ENCODE measurements at regions not wholly inside any gene's neighbourhood (a gene's known extent, or its start where the extent isn't known, plus 50 kb on each side); places are given as distances from the start of the nearest gene placed in this dataset.
"Not testable (repeated sequence)": the region's sequence is repeated elsewhere in the genome, so short reads cannot be mapped to it uniquely, and the experiment has no call there.

GRCh38 chr19:28581468-28581770 is 631.5 kb downstream of the UQCRFS1 start:
- no peaks in the 10 kb centered on the region for H3K27me3 Mint-ChIP-seq
- H3K9me3 Mint-ChIP-seq (ENCODE audit: low read depth), result no peaks in the 10 kb centered on the region
- ATAC-seq (no peak), DNase-seq (no peak)
- no peaks in the 10 kb centered on the region for H3K4me1 Mint-ChIP-seq
- no peaks in the 10 kb centered on the region for H3K36me3 Mint-ChIP-seq (ENCODE audit: low read depth)
- ChIA-PET POLR2A (no interaction called here), CTCF (interaction anchor here (0.9 to 1.7 kb wide), 2 partner anchors 20 to 52 kb away, joined by 3 to 4 read pairs; no protein-coding TSS in a partner anchor)
- H3K27ac Mint-ChIP-seq, result no peak overlapping the region
- intact Hi-C loops (cut with DNase I, micrococcal nuclease), result no loop called here
- H3K4me3 Mint-ChIP-seq, result no peak overlapping the region

- H3K4me1 Mint-ChIP-seq, result no peaks in the 10 kb centered on the region
- ATAC-seq, result no peak
- CTCF ChIA-PET, result no interaction called here
Measured at GRCh38 chr19:28578786-28579505, 634.0 kb downstream of the UQCRFS1 start.

DNA sequence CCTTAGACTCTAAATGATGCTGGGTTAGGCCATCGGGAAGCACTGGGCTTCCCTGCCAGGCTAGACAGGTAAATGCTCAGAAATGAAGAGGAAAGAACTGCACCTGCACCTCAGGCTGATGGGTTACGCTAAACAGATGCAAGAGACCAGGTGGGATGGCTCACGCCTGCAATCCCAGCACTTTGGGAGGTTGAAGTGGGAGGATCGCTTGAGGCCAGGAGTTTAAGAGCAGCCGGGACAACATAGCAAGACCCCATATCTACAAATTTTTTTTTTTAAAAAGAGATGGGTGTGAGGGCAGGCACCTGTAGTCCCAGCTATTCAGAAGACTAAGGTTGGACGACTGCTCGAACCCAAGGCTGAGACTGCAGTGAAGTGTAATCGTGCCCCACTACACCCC is 634.7 kb downstream of the UQCRFS1 start:
- DNase-seq (no peak), ATAC-seq (no peak)
- intact Hi-C loops (cut with DNase I, micrococcal nuclease), result no loop called here
- Mint-ChIP-seq H3K27ac (no peak overlapping the region), H3K4me3 (no peak overlapping the region), H3K36me3 (ENCODE audit: low read depth) (no peaks in the 10 kb centered on the region), H3K9me3 (ENCODE audit: low read depth) (peaks cover 4% of the 10 kb centered on the region), H3K27me3 (no peaks in the 10 kb centered on the region), H3K4me1 (no peaks in the 10 kb centered on the region)
- POLR2A ChIA-PET, result no interaction called here
- CTCF ChIA-PET, result no interaction called here

More at GRCh38 chr19:28578786-28579505, 634.0 kb downstream of the UQCRFS1 start:
- no peak for DNase-seq
- Mint-ChIP-seq H3K4me3 (no peak overlapping the region), H3K9me3 (ENCODE audit: low read depth) (peaks cover 4% of the 10 kb centered on the region), H3K27ac (no peak overlapping the region), H3K27me3 (no peaks in the 10 kb centered on the region), H3K36me3 (ENCODE audit: low read depth) (no peaks in the 10 kb centered on the region)
- POLR2A ChIA-PET, result no interaction called here
- intact Hi-C loops (cut with DNase I, micrococcal nuclease), result no loop called here

- Mint-ChIP-seq H3K4me1 (no peaks in the 10 kb centered on the region), H3K36me3 (ENCODE audit: low read depth) (no peaks in the 10 kb centered on the region), H3K9me3 (ENCODE audit: low read depth) (peaks cover 4% of the 10 kb centered on the region), H3K4me3 (no peak overlapping the region), H3K27me3 (no peaks in the 10 kb centered on the region), H3K27ac (no peak overlapping the region)
- ChIA-PET CTCF (no interaction called here), POLR2A (no interaction called here)
- intact Hi-C loops (cut with DNase I, micrococcal nuclease), result no loop called here
- DNase-seq (no peak), ATAC-seq (no peak)
Measured at GRCh38 chr19:28577666-28578065, 635.3 kb downstream of the UQCRFS1 start.

GRCh38 chr19:28577233-28577632 is 635.7 kb downstream of the UQCRFS1 start:
- Mint-ChIP-seq H3K9me3 (ENCODE audit: low read depth) (peaks cover 4% of the 10 kb centered on the region), H3K4me1 (no peaks in the 10 kb centered on the region), H3K27ac (no peak overlapping the region), H3K27me3 (no peaks in the 10 kb centered on the region), H3K36me3 (ENCODE audit: low read depth) (no peaks in the 10 kb centered on the region), H3K4me3 (no peak overlapping the region)
- DNase-seq (no peak), ATAC-seq (no peak)
- CTCF ChIA-PET, result interaction anchor here (0.7 kb wide), 1 partner anchor 52 kb away, joined by 3 read pairs; no protein-coding TSS in a partner anchor
- POLR2A ChIA-PET, result no interaction called here
- intact Hi-C loops (cut with DNase I, micrococcal nuclease), result no loop called here

DNA sequence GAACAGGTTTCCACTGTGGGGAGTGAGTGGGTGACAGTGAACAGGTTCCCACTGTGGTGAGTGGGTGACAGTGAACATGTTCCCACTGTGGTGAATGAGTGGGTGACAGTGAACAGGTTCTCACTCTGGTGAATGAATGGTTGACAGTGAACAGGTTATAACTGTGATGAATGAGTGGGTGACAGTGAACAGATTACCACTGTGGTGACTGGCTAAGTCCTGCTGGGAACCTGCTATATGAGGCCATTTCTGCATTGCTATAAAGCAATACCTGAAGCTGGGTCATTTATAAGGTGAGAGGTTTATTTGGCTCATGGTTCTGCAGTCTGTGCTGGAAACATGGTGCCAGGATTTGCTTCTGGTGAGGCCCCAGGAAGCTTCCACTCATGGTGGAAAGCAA is 637.1 kb downstream of the UQCRFS1 start:
- ATAC-seq (no peak), DNase-seq (no peak)
- ChIA-PET POLR2A (no interaction called here), CTCF (no interaction called here)
- no peaks in the 10 kb centered on the region for H3K4me1 Mint-ChIP-seq
- H3K27ac Mint-ChIP-seq, result no peak overlapping the region
- no peak overlapping the region for H3K4me3 Mint-ChIP-seq
- intact Hi-C loops (cut with DNase I, micrococcal nuclease), result no loop called here
- H3K27me3 Mint-ChIP-seq, result no peaks in the 10 kb centered on the region
- H3K9me3 Mint-ChIP-seq (ENCODE audit: low read depth), result peaks cover 4% of the 10 kb centered on the region
- no peaks in the 10 kb centered on the region for H3K36me3 Mint-ChIP-seq (ENCODE audit: low read depth)

DNA sequence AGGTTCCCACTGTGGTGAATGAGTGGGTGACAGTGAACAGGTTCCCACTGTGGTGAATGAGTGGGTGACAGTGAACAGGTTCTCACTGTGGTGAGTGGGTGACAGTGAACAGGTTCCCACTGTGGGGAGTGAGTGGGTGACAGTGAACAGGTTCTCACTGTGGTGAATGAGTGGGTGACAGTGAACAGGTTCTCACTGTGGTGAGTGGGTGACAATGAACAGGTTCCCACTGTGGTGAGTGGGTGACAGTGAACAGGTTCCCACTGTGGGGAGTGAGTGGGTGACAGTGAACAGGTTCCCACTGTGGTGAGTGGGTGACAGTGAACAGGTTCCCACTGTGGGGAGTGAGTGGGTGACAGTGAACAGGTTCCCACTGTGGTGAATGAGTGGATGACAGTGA is 637.6 kb downstream of the UQCRFS1 start:
- CTCF ChIA-PET; H3K9me3 Mint-ChIP-seq (ENCODE audit: low read depth); H3K4me3 Mint-ChIP-seq; H3K36me3 Mint-ChIP-seq (ENCODE audit: low read depth); H3K27ac Mint-ChIP-seq; H3K4me1 Mint-ChIP-seq; H3K27me3 Mint-ChIP-seq; DNase-seq; POLR2A ChIA-PET; intact Hi-C loops (cut with DNase I, micrococcal nuclease); ATAC-seq: not testable (repeated sequence)

DNA sequence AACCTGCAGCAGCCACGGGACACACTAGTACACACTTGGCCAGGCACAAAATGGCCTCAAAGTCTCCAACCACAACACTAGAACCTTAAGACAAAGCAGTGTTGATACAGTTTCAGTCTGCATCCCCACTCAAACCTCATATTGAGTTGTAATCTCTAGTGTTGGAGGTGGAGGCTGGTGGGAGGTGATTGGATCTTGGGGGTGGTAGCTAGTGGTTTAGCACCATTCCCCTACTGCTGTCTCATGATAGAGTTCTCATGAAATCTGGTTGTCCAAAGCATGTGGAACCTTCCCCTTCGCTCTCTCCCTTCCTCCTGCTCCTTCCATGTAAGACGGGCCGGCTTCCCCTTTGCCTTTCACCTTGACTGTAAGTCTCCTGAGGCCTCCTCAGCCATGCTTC is 638.7 kb downstream of the UQCRFS1 start:
- Mint-ChIP-seq H3K27ac (no peak overlapping the region), H3K4me3 (no peak overlapping the region), H3K27me3 (no peaks in the 10 kb centered on the region), H3K4me1 (no peaks in the 10 kb centered on the region), H3K36me3 (ENCODE audit: low read depth) (no peaks in the 10 kb centered on the region), H3K9me3 (ENCODE audit: low read depth) (peaks cover 4% of the 10 kb centered on the region)
- ChIA-PET POLR2A (no interaction called here), CTCF (no interaction called here)
- intact Hi-C loops (cut with DNase I, micrococcal nuclease), result no loop called here
- DNase-seq (no peak), ATAC-seq (no peak)

GRCh38 chr19:28569132-28570131 is 643.5 kb downstream of the UQCRFS1 start:
- Mint-ChIP-seq H3K36me3 (ENCODE audit: low read depth) (no peaks in the 10 kb centered on the region), H3K27ac (no peak overlapping the region), H3K9me3 (ENCODE audit: low read depth) (no peaks in the 10 kb centered on the region), H3K4me3 (no peak overlapping the region), H3K27me3 (no peaks in the 10 kb centered on the region), H3K4me1 (no peaks in the 10 kb centered on the region)
- CTCF ChIA-PET, result no interaction called here
- POLR2A ChIA-PET, result no interaction called here
- DNase-seq, result no peak
- ATAC-seq, result no peak
- intact Hi-C loops (cut with DNase I, micrococcal nuclease), result no loop called here

DNA sequence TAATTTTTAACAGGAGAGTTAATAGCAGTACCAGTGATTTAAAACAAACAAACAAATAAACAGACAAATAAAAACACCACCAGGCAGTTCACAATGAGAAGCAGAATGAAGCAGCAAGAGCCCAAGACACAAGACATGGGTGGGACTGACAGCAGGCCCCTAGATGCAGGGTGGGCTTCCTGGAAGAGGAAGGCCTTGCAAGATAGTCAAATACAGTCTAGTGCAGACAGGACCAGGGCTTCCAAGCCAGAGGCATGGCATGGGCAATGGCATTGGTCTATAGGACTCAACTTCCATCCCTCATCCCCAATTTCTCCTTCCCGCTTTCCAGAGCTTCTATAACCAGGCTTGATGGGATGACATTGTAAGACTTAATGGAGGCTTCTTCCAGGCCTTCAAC is 645.1 kb downstream of the UQCRFS1 start:
- no peak for ATAC-seq

GRCh38 chr19:28563964-28564921 is 648.7 kb downstream of the UQCRFS1 start:
- no peaks in the 10 kb centered on the region for H3K4me1 Mint-ChIP-seq
- intact Hi-C loops (cut with DNase I, micrococcal nuclease), result no loop called here
- no peaks in the 10 kb centered on the region for H3K9me3 Mint-ChIP-seq (ENCODE audit: low read depth)
- POLR2A ChIA-PET, result no interaction called here
- no peak overlapping the region for H3K27ac Mint-ChIP-seq
- CTCF ChIA-PET, result no interaction called here
- no peak for DNase-seq
- H3K27me3 Mint-ChIP-seq, result no peaks in the 10 kb centered on the region
- H3K36me3 Mint-ChIP-seq (ENCODE audit: low read depth), result no peaks in the 10 kb centered on the region
- no peak overlapping the region for H3K4me3 Mint-ChIP-seq
- no peak for ATAC-seq

More for the DNA sequence above, 645.1 kb downstream of the UQCRFS1 start:
- Mint-ChIP-seq H3K27ac (no peak overlapping the region), H3K36me3 (ENCODE audit: low read depth) (no peaks in the 10 kb centered on the region), H3K4me1 (no peaks in the 10 kb centered on the region), H3K4me3 (no peak overlapping the region), H3K9me3 (ENCODE audit: low read depth) (no peaks in the 10 kb centered on the region), H3K27me3 (no peaks in the 10 kb centered on the region)
- intact Hi-C loops (cut with DNase I, micrococcal nuclease), result no loop called here
- ChIA-PET POLR2A (no interaction called here), CTCF (no interaction called here)
- DNase-seq, result no peak
